ENCODE measurements at regions not wholly inside any gene's neighbourhood (a gene's known extent, or its start where the extent isn't known, plus 50 kb on each side); places are given as distances from the start of the nearest gene placed in this dataset.

GRCh38 chrX:120819126-120819525, 56.5 kb downstream of the CT47B1 start:
- no peak overlapping the region for H3K27ac Mint-ChIP-seq (ENCODE audit: low read depth)
- no peak overlapping the region for H3K4me3 Mint-ChIP-seq
- H3K9me3 Mint-ChIP-seq, result no peaks in the 10 kb centered on the region
- peaks cover 10% of the 10 kb centered on the region for H3K27me3 Mint-ChIP-seq
- DNase-seq (ENCODE audit: low spot score in 2 of 2), result no peak
- no peaks in the 10 kb centered on the region for H3K36me3 Mint-ChIP-seq (ENCODE audit: insufficient read depth)
- H3K4me1 Mint-ChIP-seq, result no peaks in the 10 kb centered on the region
- no peak for ATAC-seq (replicated peaks; ENCODE audit: extremely low read depth, poor library complexity, severe bottlenecking)

GRCh38 chrX:120813982-120814381, 61.7 kb downstream of the CT47B1 start:
- Mint-ChIP-seq H3K9me3 (no peaks in the 10 kb centered on the region), H3K4me1 (no peaks in the 10 kb centered on the region), H3K27ac (ENCODE audit: low read depth) (no peak overlapping the region), H3K36me3 (ENCODE audit: insufficient read depth) (no peaks in the 10 kb centered on the region), H3K4me3 (no peak overlapping the region), H3K27me3 (peaks cover 20% of the 10 kb centered on the region)
- ATAC-seq (replicated peaks; ENCODE audit: extremely low read depth, poor library complexity, severe bottlenecking) (no peak), DNase-seq (ENCODE audit: low spot score in 2 of 2) (no peak)

- Mint-ChIP-seq H3K27ac (ENCODE audit: low read depth) (no peak overlapping the region), H3K9me3 (no peaks in the 10 kb centered on the region), H3K27me3 (peaks cover 19% of the 10 kb centered on the region), H3K4me1 (no peaks in the 10 kb centered on the region), H3K36me3 (ENCODE audit: insufficient read depth) (no peaks in the 10 kb centered on the region), H3K4me3 (no peak overlapping the region)
- DNase-seq (ENCODE audit: low spot score in 2 of 2) (no peak), ATAC-seq (replicated peaks; ENCODE audit: extremely low read depth, poor library complexity, severe bottlenecking) (no peak)
Measured at GRCh38 chrX:120801426-120801825, 74.2 kb downstream of the CT47B1 start.

GRCh38 chrX:120797188-120797851, 78.3 kb downstream of the CT47B1 start:
- DNase-seq (ENCODE audit: low spot score in 2 of 2) (no peak), ATAC-seq (replicated peaks; ENCODE audit: extremely low read depth, poor library complexity, severe bottlenecking) (no peak)
- Mint-ChIP-seq H3K36me3 (ENCODE audit: insufficient read depth) (no peaks in the 10 kb centered on the region), H3K27me3 (peaks cover 16% of the 10 kb centered on the region), H3K9me3 (no peaks in the 10 kb centered on the region), H3K4me3 (no peak overlapping the region), H3K27ac (ENCODE audit: low read depth) (no peak overlapping the region), H3K4me1 (no peaks in the 10 kb centered on the region)

- Mint-ChIP-seq H3K4me3 (no peak overlapping the region), H3K9me3 (no peaks in the 10 kb centered on the region), H3K27me3 (peaks cover 11% of the 10 kb centered on the region), H3K4me1 (no peaks in the 10 kb centered on the region), H3K27ac (ENCODE audit: low read depth) (no peak overlapping the region), H3K36me3 (ENCODE audit: insufficient read depth) (no peaks in the 10 kb centered on the region)
- ATAC-seq (replicated peaks; ENCODE audit: extremely low read depth, poor library complexity, severe bottlenecking), result no peak
- no peak for DNase-seq (ENCODE audit: low spot score in 2 of 2)
Measured at GRCh38 chrX:120795301-120795700, 80.4 kb downstream of the CT47B1 start.

- Mint-ChIP-seq H3K27me3 (peaks cover 5% of the 10 kb centered on the region), H3K4me1 (no peaks in the 10 kb centered on the region), H3K9me3 (no peaks in the 10 kb centered on the region), H3K36me3 (ENCODE audit: insufficient read depth) (no peaks in the 10 kb centered on the region), H3K27ac (ENCODE audit: low read depth) (no peak overlapping the region), H3K4me3 (no peak overlapping the region)
- no peak for ATAC-seq (replicated peaks; ENCODE audit: extremely low read depth, poor library complexity, severe bottlenecking)
- DNase-seq (ENCODE audit: low spot score in 2 of 2), result no peak
Measured at GRCh38 chrX:120794525-120794975, 81.1 kb downstream of the CT47B1 start.

GRCh38 chrX:120793098-120793497, 82.6 kb downstream of the CT47B1 start:
- Mint-ChIP-seq H3K27ac (ENCODE audit: low read depth) (no peak overlapping the region), H3K36me3 (ENCODE audit: insufficient read depth) (no peaks in the 10 kb centered on the region), H3K4me3 (no peak overlapping the region), H3K27me3 (no peaks in the 10 kb centered on the region), H3K4me1 (no peaks in the 10 kb centered on the region), H3K9me3 (no peaks in the 10 kb centered on the region)
- no peak for ATAC-seq (replicated peaks; ENCODE audit: extremely low read depth, poor library complexity, severe bottlenecking)
- DNase-seq (ENCODE audit: low spot score in 2 of 2), result no peak

GRCh38 chrX:120791013-120791643, 84.5 kb downstream of the CT47B1 start:
- no peaks in the 10 kb centered on the region for H3K27me3 Mint-ChIP-seq
- no peaks in the 10 kb centered on the region for H3K9me3 Mint-ChIP-seq
- no peaks in the 10 kb centered on the region for H3K4me1 Mint-ChIP-seq
- DNase-seq (ENCODE audit: low spot score in 2 of 2) (no peak), ATAC-seq (replicated peaks; ENCODE audit: extremely low read depth, poor library complexity, severe bottlenecking) (no peak)
- H3K27ac Mint-ChIP-seq (ENCODE audit: low read depth), result no peak overlapping the region
- H3K4me3 Mint-ChIP-seq, result no peak overlapping the region
- H3K36me3 Mint-ChIP-seq (ENCODE audit: insufficient read depth), result no peaks in the 10 kb centered on the region

GRCh38 chrX:120790552-120790951, 85.1 kb downstream of the CT47B1 start:
- no peaks in the 10 kb centered on the region for H3K27me3 Mint-ChIP-seq
- H3K4me3 Mint-ChIP-seq, result no peak overlapping the region
- ATAC-seq (replicated peaks; ENCODE audit: extremely low read depth, poor library complexity, severe bottlenecking) (no peak), DNase-seq (ENCODE audit: low spot score in 2 of 2) (no peak)
- H3K9me3 Mint-ChIP-seq, result no peaks in the 10 kb centered on the region
- no peak overlapping the region for H3K27ac Mint-ChIP-seq (ENCODE audit: low read depth)
- no peaks in the 10 kb centered on the region for H3K4me1 Mint-ChIP-seq
- no peaks in the 10 kb centered on the region for H3K36me3 Mint-ChIP-seq (ENCODE audit: insufficient read depth)

- Mint-ChIP-seq H3K36me3 (ENCODE audit: insufficient read depth) (no peaks in the 10 kb centered on the region), H3K9me3 (no peaks in the 10 kb centered on the region), H3K4me1 (no peaks in the 10 kb centered on the region), H3K27ac (ENCODE audit: low read depth) (no peak overlapping the region), H3K27me3 (no peaks in the 10 kb centered on the region), H3K4me3 (no peak overlapping the region)
- no peak for DNase-seq (ENCODE audit: low spot score in 2 of 2)
- ATAC-seq (replicated peaks; ENCODE audit: extremely low read depth, poor library complexity, severe bottlenecking), result no peak
Measured at GRCh38 chrX:120790118-120790517, 85.5 kb downstream of the CT47B1 start.

GRCh38 chrX:120781403-120781802, 94.3 kb downstream of the CT47B1 start:
- no peaks in the 10 kb centered on the region for H3K4me1 Mint-ChIP-seq
- ATAC-seq (replicated peaks; ENCODE audit: extremely low read depth, poor library complexity, severe bottlenecking) (no peak), DNase-seq (ENCODE audit: low spot score in 2 of 2) (no peak)
- H3K36me3 Mint-ChIP-seq (ENCODE audit: insufficient read depth), result no peaks in the 10 kb centered on the region
- no peaks in the 10 kb centered on the region for H3K9me3 Mint-ChIP-seq
- H3K4me3 Mint-ChIP-seq, result no peak overlapping the region
- no peak overlapping the region for H3K27ac Mint-ChIP-seq (ENCODE audit: low read depth)
- no peaks in the 10 kb centered on the region for H3K27me3 Mint-ChIP-seq

- Mint-ChIP-seq H3K27ac (ENCODE audit: low read depth) (no peak overlapping the region), H3K4me1 (no peaks in the 10 kb centered on the region), H3K9me3 (no peaks in the 10 kb centered on the region), H3K27me3 (no peaks in the 10 kb centered on the region), H3K4me3 (no peak overlapping the region), H3K36me3 (ENCODE audit: insufficient read depth) (no peaks in the 10 kb centered on the region)
- ATAC-seq (replicated peaks; ENCODE audit: extremely low read depth, poor library complexity, severe bottlenecking) (no peak), DNase-seq (ENCODE audit: low spot score in 2 of 2) (no peak)
Measured at GRCh38 chrX:120775959-120776358, 99.7 kb downstream of the CT47B1 start.

- Mint-ChIP-seq H3K4me3 (no peak overlapping the region), H3K27ac (ENCODE audit: low read depth) (no peak overlapping the region), H3K36me3 (ENCODE audit: insufficient read depth) (no peaks in the 10 kb centered on the region), H3K27me3 (no peaks in the 10 kb centered on the region), H3K4me1 (no peaks in the 10 kb centered on the region), H3K9me3 (no peaks in the 10 kb centered on the region)
- no peak for ATAC-seq (replicated peaks; ENCODE audit: extremely low read depth, poor library complexity, severe bottlenecking)
- DNase-seq (ENCODE audit: low spot score in 2 of 2), result no peak
Measured at GRCh38 chrX:120774606-120775005, 101.1 kb downstream of the CT47B1 start.

Measured in central memory CD8-positive, alpha-beta T cell (primary cell).